Ectodermal cell (in vitro differentiated cells): ENCODE measurements at regions not wholly inside any gene's neighbourhood (a gene's known extent, or its start where the extent isn't known, plus 50 kb on each side); places are given as distances from the start of the nearest gene placed in this dataset.

Experiments used
- H3K27ac ChIP-seq: 2 replicates; pipeline ENCODE4 v1.7.0; 2013; ENCODE audit warnings: mild to moderate bottlenecking, low read depth, low read length; ENCODE audit not compliant: insufficient read depth, poor library complexity, severe bottlenecking
- H3K27me3 ChIP-seq: 2 replicates; pipeline ENCODE4 v1.7.0; 2013; ENCODE audit warnings: mild to moderate bottlenecking, low read length; ENCODE audit not compliant: insufficient read depth, control insufficient read depth, poor library complexity, severe bottlenecking
- H3K36me3 ChIP-seq: one replicate; pipeline ENCODE4 v1.7.0; 2013; ENCODE audit warnings: low read length; ENCODE audit not compliant: control insufficient read depth, insufficient read depth
- H3K4me1 ChIP-seq: one replicate; pipeline ENCODE4 v1.7.0; 2013; ENCODE audit warnings: low read length; ENCODE audit not compliant: control insufficient read depth, insufficient read depth
- H3K4me3 ChIP-seq: 2 replicates; pipeline ENCODE4 v1.7.0; 2013; ENCODE audit warnings: low read depth, low read length, control low read depth; ENCODE audit not compliant: insufficient read depth
- H3K9me3 ChIP-seq: 2 replicates; pipeline ENCODE4 v1.7.0; 2013; ENCODE audit warnings: mild to moderate bottlenecking, low read length, moderate library complexity; ENCODE audit not compliant: control insufficient read depth
- WGBS, 2 experiments: methylation state at CpG; one replicate each; pipeline ENCODE4 v1.1.7; 2013; ENCODE audit warnings: missing lambda C conversion rate in 2 of 2; 5-methylcytosine and 5-hydroxymethylcytosine counted together

GRCh38 chr18:39523281-39523680 is 1957.7 kb upstream of the CELF4 start:
- no peak overlapping the region for H3K27ac ChIP-seq
- H3K27me3 ChIP-seq, result no peaks in the 10 kb centered on the region
- no peaks in the 10 kb centered on the region for H3K36me3 ChIP-seq
- H3K4me1 ChIP-seq, result no peaks in the 10 kb centered on the region
- no peaks in the 10 kb centered on the region for H3K9me3 ChIP-seq
- H3K4me3 ChIP-seq, result no peak overlapping the region
- 100% methylated on average over 1 of the region's 1 CpG; no CpG with 5 or more reads in 1 of the 2 experiments for WGBS, 2 experiments

DNA sequence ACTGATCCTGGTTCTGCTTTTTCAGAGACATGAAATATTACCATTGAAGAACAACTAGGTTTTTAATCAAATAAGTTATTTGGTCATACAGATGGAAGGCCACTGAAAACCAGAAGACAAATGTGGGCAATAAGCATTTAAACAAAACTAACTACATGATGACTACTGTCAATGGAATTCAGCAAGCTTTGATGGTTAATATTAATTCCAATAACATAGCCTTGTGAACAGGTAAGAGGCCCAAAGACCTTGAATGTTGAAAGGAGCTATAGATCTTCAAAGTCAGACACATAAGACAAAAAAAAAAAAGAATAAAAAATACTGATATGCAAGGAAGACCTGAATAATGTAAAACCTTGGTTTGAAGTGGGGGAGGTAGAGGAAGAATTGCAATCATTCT is 1955.6 kb upstream of the CELF4 start:
- no peaks in the 10 kb centered on the region for H3K27me3 ChIP-seq
- no peaks in the 10 kb centered on the region for H3K9me3 ChIP-seq
- H3K4me3 ChIP-seq, result no peak overlapping the region
- no peaks in the 10 kb centered on the region for H3K36me3 ChIP-seq
- no peaks in the 10 kb centered on the region for H3K4me1 ChIP-seq
- no peak overlapping the region for H3K27ac ChIP-seq

- WGBS, 2 experiments, result 97 to 100% methylated on average over 2 of the region's 2 CpGs
- H3K4me3 ChIP-seq, result no peak overlapping the region
- no peak overlapping the region for H3K27ac ChIP-seq
- H3K36me3 ChIP-seq, result no peaks in the 10 kb centered on the region
- no peaks in the 10 kb centered on the region for H3K4me1 ChIP-seq
- no peaks in the 10 kb centered on the region for H3K27me3 ChIP-seq
- no peaks in the 10 kb centered on the region for H3K9me3 ChIP-seq
Observed at GRCh38 chr18:39519741-39520140, 1954.1 kb upstream of the CELF4 start.

DNA sequence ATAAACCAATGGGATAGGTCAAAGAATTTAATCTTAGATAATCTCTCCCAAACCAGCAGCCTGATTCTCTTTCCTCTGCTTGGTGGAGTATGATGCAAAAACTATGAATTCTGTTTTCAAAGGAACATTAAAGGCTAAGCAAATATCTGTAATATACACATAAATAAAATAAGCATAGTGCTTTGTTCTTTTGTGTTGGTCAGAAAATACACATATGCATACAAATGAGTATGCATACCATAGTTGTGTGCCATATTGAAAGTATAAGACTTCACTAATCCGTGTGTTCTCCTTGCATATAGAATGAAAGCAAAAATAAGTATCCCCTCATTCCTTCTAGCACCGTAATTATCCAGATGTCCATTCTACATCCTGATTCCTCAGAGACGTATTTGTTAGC is 1949.7 kb upstream of the CELF4 start:
- H3K27me3 ChIP-seq, result no peaks in the 10 kb centered on the region
- H3K27ac ChIP-seq, result no peak overlapping the region
- no peaks in the 10 kb centered on the region for H3K9me3 ChIP-seq
- no peaks in the 10 kb centered on the region for H3K36me3 ChIP-seq
- H3K4me1 ChIP-seq, result peaks cover 13% of the 10 kb centered on the region
- no peak overlapping the region for H3K4me3 ChIP-seq
- 94 to 100% methylated on average over 1 to 3 of the region's 3 CpGs for WGBS, 2 experiments

GRCh38 chr18:39513186-39513585 is 1947.6 kb upstream of the CELF4 start:
- Histone ChIP-seq H3K4me3 (no peak overlapping the region), H3K27ac (peak overlapping the region; percentile 1)

GRCh38 chr18:39506581-39507330 is 1941.2 kb upstream of the CELF4 start:
- no peaks in the 10 kb centered on the region for H3K4me1 ChIP-seq
- no peaks in the 10 kb centered on the region for H3K9me3 ChIP-seq
- H3K27me3 ChIP-seq, result no peaks in the 10 kb centered on the region
- H3K4me3 ChIP-seq, result no peak overlapping the region
- 92 to 98% methylated on average over 4 to 5 of the region's 5 CpGs for WGBS, 2 experiments
- no peaks in the 10 kb centered on the region for H3K36me3 ChIP-seq
- H3K27ac ChIP-seq, result no peak overlapping the region

More at GRCh38 chr18:39513186-39513585, 1947.6 kb upstream of the CELF4 start:
- H3K27me3 ChIP-seq, result no peaks in the 10 kb centered on the region
- peaks cover 13% of the 10 kb centered on the region for H3K4me1 ChIP-seq
- 74 to 79% methylated on average over 3 of the region's 3 CpGs for WGBS, 2 experiments
- no peaks in the 10 kb centered on the region for H3K9me3 ChIP-seq
- H3K36me3 ChIP-seq, result no peaks in the 10 kb centered on the region

DNA sequence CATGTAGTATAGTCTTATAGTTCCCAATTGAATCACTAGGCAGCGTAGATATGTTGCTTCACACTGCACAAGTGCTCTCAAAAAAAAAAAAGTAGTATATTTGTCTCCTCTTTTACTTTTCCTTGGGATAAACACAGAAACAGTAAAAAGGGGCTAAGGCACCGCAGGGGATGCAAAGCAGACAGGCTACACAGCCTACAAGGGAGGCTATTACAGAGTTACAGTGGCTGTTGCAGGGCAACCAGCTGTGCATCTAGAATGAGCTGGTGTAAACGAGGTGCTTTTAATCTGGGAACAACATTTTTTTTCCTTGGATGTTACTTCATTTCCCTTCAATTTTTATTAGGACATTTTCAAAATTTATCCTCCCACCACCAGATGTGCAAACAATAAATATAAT is 1934.7 kb upstream of the CELF4 start:
- 22 to 37% methylated on average over 2 to 3 of the region's 3 CpGs for WGBS, 2 experiments
- H3K4me3 ChIP-seq, result no peak overlapping the region
- H3K4me1 ChIP-seq, result no peaks in the 10 kb centered on the region
- no peak overlapping the region for H3K27ac ChIP-seq
- no peaks in the 10 kb centered on the region for H3K9me3 ChIP-seq
- H3K36me3 ChIP-seq, result no peaks in the 10 kb centered on the region
- no peaks in the 10 kb centered on the region for H3K27me3 ChIP-seq

GRCh38 chr18:39497821-39498220 is 1932.2 kb upstream of the CELF4 start:
- Histone ChIP-seq H3K27me3 (no peaks in the 10 kb centered on the region), H3K36me3 (no peaks in the 10 kb centered on the region), H3K27ac (no peak overlapping the region), H3K9me3 (no peaks in the 10 kb centered on the region), H3K4me3 (no peak overlapping the region), H3K4me1 (no peaks in the 10 kb centered on the region)

DNA sequence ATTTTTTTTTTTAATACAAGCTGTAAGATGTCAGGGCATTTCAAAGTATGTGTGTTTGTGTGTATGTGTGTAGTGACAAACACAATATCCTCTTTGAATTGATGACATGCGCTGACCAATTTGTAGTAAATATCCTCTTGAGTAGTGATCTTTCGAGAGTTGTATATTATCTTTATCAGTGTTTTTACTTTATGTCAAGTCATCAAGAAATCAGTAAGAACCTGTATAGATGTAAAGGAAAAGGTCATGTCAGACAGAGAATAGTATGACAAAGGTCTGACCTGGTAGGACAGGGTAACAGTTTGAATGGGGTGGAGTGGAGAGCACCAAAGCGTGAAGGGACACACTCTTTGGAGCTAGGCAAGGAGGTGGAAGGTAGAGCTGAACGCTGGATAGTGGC is 1931.4 kb upstream of the CELF4 start:
- Histone ChIP-seq H3K9me3 (no peaks in the 10 kb centered on the region), H3K36me3 (no peaks in the 10 kb centered on the region), H3K27ac (no peak overlapping the region), H3K27me3 (no peaks in the 10 kb centered on the region), H3K4me1 (no peaks in the 10 kb centered on the region), H3K4me3 (no peak overlapping the region)
- WGBS, 2 experiments, result 71 to 96% methylated on average over 2 to 4 of the region's 4 CpGs

- H3K4me1 ChIP-seq, result no peaks in the 10 kb centered on the region
- H3K36me3 ChIP-seq, result no peaks in the 10 kb centered on the region
- WGBS, 2 experiments, result 93 to 98% methylated on average over 2 to 3 of the region's 3 CpGs
- no peak overlapping the region for H3K4me3 ChIP-seq
- no peaks in the 10 kb centered on the region for H3K9me3 ChIP-seq
- H3K27me3 ChIP-seq, result no peaks in the 10 kb centered on the region
- H3K27ac ChIP-seq, result no peak overlapping the region
Observed at GRCh38 chr18:39494211-39494896, 1928.8 kb upstream of the CELF4 start.
